ELR (cell line): ENCODE measurements at regions not wholly inside any gene's neighbourhood (a gene's known extent, or its start where the extent isn't known, plus 50 kb on each side); places are given as distances from the start of the nearest gene placed in this dataset.
"Not testable (repeated sequence)": the region's sequence is repeated elsewhere in the genome, so short reads cannot be mapped to it uniquely, and the experiment has no call there.

Source experiments
- DNase-seq: peaks from one replicate; pipeline ENCODE4 v3.0.0-alpha.2; 2015; ENCODE audit warnings: low read depth

GRCh38 chr9:1115370-1115769, 65.2 kb downstream of the DMRT2 start:
- no peak for DNase-seq

- no peak for DNase-seq
Observed at GRCh38 chr9:1117439-1117838, 67.3 kb downstream of the DMRT2 start.

- no peak for DNase-seq
Observed at GRCh38 chr9:1120500-1121165, 70.5 kb downstream of the DMRT2 start.

GRCh38 chr9:1125741-1126140, 75.6 kb downstream of the DMRT2 start:
- DNase-seq = peak; percentile 3

GRCh38 chr9:1128046-1128445, 77.9 kb downstream of the DMRT2 start:
- DNase-seq = no peak

- DNase-seq = no peak
Observed at GRCh38 chr9:1129382-1129781, 79.2 kb downstream of the DMRT2 start.

- no peak for DNase-seq
Observed at GRCh38 chr9:1140057-1140456, 89.9 kb downstream of the DMRT2 start.

- no peak for DNase-seq
Observed at GRCh38 chr9:1151691-1152090, 101.5 kb downstream of the DMRT2 start.

GRCh38 chr9:1152171-1152570, 102.0 kb downstream of the DMRT2 start:
- DNase-seq = no peak

- no peak for DNase-seq
Observed at GRCh38 chr9:1154739-1155138, 104.6 kb downstream of the DMRT2 start.

GRCh38 chr9:1155602-1156001, 105.4 kb downstream of the DMRT2 start:
- no peak for DNase-seq

GRCh38 chr9:1156794-1157550, 106.8 kb downstream of the DMRT2 start:
- DNase-seq = no peak

- DNase-seq = no peak
Observed at GRCh38 chr9:1157836-1158235, 107.7 kb downstream of the DMRT2 start.

GRCh38 chr9:1170918-1171317, 120.8 kb downstream of the DMRT2 start:
- no peak for DNase-seq

- DNase-seq = no peak
Observed at GRCh38 chr9:1171546-1171945, 121.4 kb downstream of the DMRT2 start.

GRCh38 chr9:1173211-1173610, 123.1 kb downstream of the DMRT2 start:
- no peak for DNase-seq

- DNase-seq = no peak
Observed at GRCh38 chr9:1173993-1174392, 123.8 kb downstream of the DMRT2 start.

GRCh38 chr9:1179366-1179765, 129.2 kb downstream of the DMRT2 start:
- no peak for DNase-seq

- no peak for DNase-seq
Observed at GRCh38 chr9:1184146-1184545, 134.0 kb downstream of the DMRT2 start.

GRCh38 chr9:1187137-1187536, 137.0 kb downstream of the DMRT2 start:
- not testable (repeated sequence) for DNase-seq

- not testable (repeated sequence) for DNase-seq
Observed at GRCh38 chr9:1195636-1196035, 145.5 kb downstream of the DMRT2 start.

GRCh38 chr9:1198085-1198484, 147.9 kb downstream of the DMRT2 start:
- peak; percentile 36 for DNase-seq

GRCh38 chr9:1200847-1201251, 150.7 kb downstream of the DMRT2 start:
- no peak for DNase-seq

GRCh38 chr9:1201262-1201661, 151.1 kb downstream of the DMRT2 start:
- DNase-seq = no peak
